ENCODE measurements at regions not wholly inside any gene's neighbourhood (a gene's known extent, or its start where the extent isn't known, plus 50 kb on each side); places are given as distances from the start of the nearest gene placed in this dataset.

DNA sequence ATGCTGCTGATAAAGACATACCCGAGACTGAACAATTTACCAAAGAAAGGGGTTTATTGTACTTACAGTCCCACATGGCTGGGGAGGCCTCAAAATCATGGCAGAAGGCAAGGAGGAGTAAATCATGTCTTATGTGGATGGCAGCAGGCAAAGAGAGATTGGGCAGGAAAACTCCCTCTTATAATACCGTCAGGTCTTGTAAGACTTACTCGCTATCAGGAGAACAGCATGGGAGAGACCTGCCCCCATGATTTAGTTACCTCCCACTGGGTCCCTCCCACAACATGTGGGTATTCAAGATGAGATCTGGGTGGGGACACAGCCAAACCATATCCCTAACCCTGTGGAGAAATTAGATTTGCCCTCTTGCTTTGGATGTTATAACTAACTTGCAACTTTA lies 1068.0 kb upstream of the ZEB2 start:
- Histone ChIP-seq H3K4me1 (ENCODE audit: insufficient read depth, low read length) (no peaks in the 10 kb centered on the region; the same call in 1 of the 2 replicates), H4K8ac (replicated peaks; ENCODE audit: insufficient read length, low read depth, low read length) (no peak overlapping the region), H3K23me2 (ENCODE audit: insufficient read length, low read depth, low read length, poor library complexity, severe bottlenecking) (no peaks in the 10 kb centered on the region), H2BK5ac (ENCODE audit: insufficient read length, low read length) (no peak overlapping the region), H2AK5ac (ENCODE audit: insufficient read length, low read length) (no peak overlapping the region), H3K56ac (ENCODE audit: insufficient read length, low read depth, low read length) (no peak overlapping the region), H2BK20ac (ENCODE audit: low read depth, low read length, poor library complexity, severe bottlenecking) (no peak overlapping the region), H3K4ac (ENCODE audit: low read depth, low read length) (no peak overlapping the region), H2AFZ (ENCODE audit: low read length) (no peak overlapping the region), H4K5ac (ENCODE audit: insufficient read length, low read depth, low read length) (no peak overlapping the region), H3K9me3 (ENCODE audit: control insufficient read depth, low read depth, low read length) (no peaks in the 10 kb centered on the region), H3K14ac (ENCODE audit: insufficient read depth, low read length) (no peak overlapping the region), H3K4me2 (ENCODE audit: insufficient read depth, insufficient read length, low read length) (no peak overlapping the region), H3K27ac (ENCODE audit: insufficient read length, low read depth, low read length) (no peak overlapping the region), H3K18ac (ENCODE audit: insufficient read length, low read depth, low read length) (no peak overlapping the region), H2BK15ac (ENCODE audit: low read depth, low read length) (no peak overlapping the region), H3K23ac (ENCODE audit: insufficient read length, low read depth, low read length) (no peak overlapping the region), H4K91ac (ENCODE audit: insufficient read length, low read depth, low read length) (no peak overlapping the region), H2BK120ac (ENCODE audit: low read depth, low read length, poor library complexity, severe bottlenecking) (no peak overlapping the region), H2BK12ac (ENCODE audit: insufficient read length, low read depth, low read length) (no peak overlapping the region), H3K9ac (ENCODE audit: extremely low read depth, insufficient read length, low read length) (no peak overlapping the region), H3K27me3 (ENCODE audit: insufficient read depth, low read length) (no peaks in the 10 kb centered on the region), H3K79me2 (ENCODE audit: insufficient read depth, low read length) (no peaks in the 10 kb centered on the region), H3T11ph (ENCODE audit: low read length) (no peak overlapping the region), H3K79me1 (ENCODE audit: insufficient read depth, low read depth, low read length, poor library complexity, severe bottlenecking) (no peaks in the 10 kb centered on the region), H4K20me1 (ENCODE audit: control insufficient read depth, insufficient read depth, insufficient read length) (no peaks in the 10 kb centered on the region)
- H3K36me3 Mint-ChIP-seq (ENCODE audit: insufficient read depth in 1 of 3, low read depth in 3 of 3) = no peaks in the 10 kb centered on the region
- WGBS (ENCODE audit: extremely low coverage, insufficient read length, low lambda C conversion rate) = no CpG with 5 or more reads among the region's 3 CpGs
- no peak for DNase-seq
- H3K4me3 Mint-ChIP-seq = no peak overlapping the region
- H3K9me3 Mint-ChIP-seq = no peaks in the 10 kb centered on the region
- peaks cover 20% of the 10 kb centered on the region in 2 experiments for H3K4me1 Mint-ChIP-seq
- TF ChIP-seq CTCF (conservative IDR thresholded peaks at IDR 0.05) = no peak
- H3K27ac Mint-ChIP-seq = no peak overlapping the region
- H3K27me3 Mint-ChIP-seq (ENCODE audit: low read depth) = no peaks in the 10 kb centered on the region
